Sigmoid colon (tissue), 4 donors: ENCODE measurements at regions not wholly inside any gene's neighbourhood (a gene's known extent, or its start where the extent isn't known, plus 50 kb on each side); places are given as distances from the start of the nearest gene placed in this dataset.
"Not testable (repeated sequence)": the region's sequence is repeated elsewhere in the genome, so short reads cannot be mapped to it uniquely, and the experiment has no call there.

Experiments used
- POLR2A ChIP-seq, 2 donors: fragments of 450-650 bp; IDR thresholded peaks; one replicate each; pipeline ENCODE4 v1.6.1; 2016; ENCODE audit warnings: antibody characterized with exemption in 2 of 2, mild to moderate bottlenecking in 2 of 2, moderate library complexity in 2 of 2
- POLR2AphosphoS5 ChIP-seq, 4 donors: sonication (generic); formaldehyde crosslinking; IDR thresholded peaks; one replicate each; pipeline ENCODE4 v1.6.1; 2017; ENCODE audit warnings: antibody characterized with exemption in 4 of 4
- TF ChIP-seq, protein P1 (sequence below), 4 experiments: fragments of 450-650 bp in 3 of 4; fragments of 200-600 bp in 1 of 4; IDR thresholded peaks; one replicate each; pipeline ENCODE4 v1.5.1; 2016 to 2019; ENCODE audit warnings: antibody characterized with exemption in 4 of 4, mild to moderate bottlenecking in 3 of 4, moderate library complexity in 2 of 4

DNA sequence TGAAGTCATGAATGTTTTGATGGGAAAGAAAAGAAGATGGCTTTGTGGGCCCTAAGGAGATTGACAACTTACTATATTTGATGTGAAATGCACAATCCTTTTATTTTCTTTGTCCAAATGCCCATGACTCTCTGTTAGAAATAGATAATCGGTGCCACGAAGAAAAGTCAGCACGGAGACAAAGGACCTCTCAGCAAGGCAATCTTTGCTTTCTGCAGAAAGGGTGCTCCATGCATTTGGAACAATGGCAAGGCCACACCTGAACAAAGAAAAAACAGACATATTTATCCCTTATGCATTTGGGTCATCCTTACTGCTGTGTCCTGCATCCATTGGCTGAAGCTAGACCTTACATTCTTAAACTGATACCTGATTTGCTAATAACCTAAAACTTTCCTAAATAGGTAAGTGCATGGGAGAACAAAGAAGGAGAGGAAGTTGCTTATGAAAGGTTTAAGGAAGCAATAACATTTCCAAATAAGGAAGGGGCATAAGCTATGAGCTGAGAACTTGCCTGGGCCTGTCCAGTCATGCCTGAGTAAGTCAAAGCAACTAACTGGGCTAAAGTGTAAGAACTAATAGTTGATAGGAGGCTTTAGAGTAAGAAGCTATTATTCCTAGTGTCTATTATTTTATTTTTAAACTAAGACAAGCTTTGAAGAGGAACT lies 158.0 kb upstream of the LMNTD1 start:
- TF ChIP-seq, protein P1, sequence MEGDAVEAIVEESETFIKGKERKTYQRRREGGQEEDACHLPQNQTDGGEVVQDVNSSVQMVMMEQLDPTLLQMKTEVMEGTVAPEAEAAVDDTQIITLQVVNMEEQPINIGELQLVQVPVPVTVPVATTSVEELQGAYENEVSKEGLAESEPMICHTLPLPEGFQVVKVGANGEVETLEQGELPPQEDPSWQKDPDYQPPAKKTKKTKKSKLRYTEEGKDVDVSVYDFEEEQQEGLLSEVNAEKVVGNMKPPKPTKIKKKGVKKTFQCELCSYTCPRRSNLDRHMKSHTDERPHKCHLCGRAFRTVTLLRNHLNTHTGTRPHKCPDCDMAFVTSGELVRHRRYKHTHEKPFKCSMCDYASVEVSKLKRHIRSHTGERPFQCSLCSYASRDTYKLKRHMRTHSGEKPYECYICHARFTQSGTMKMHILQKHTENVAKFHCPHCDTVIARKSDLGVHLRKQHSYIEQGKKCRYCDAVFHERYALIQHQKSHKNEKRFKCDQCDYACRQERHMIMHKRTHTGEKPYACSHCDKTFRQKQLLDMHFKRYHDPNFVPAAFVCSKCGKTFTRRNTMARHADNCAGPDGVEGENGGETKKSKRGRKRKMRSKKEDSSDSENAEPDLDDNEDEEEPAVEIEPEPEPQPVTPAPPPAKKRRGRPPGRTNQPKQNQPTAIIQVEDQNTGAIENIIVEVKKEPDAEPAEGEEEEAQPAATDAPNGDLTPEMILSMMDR (IDR thresholded peaks at IDR 0.05), result not testable (repeated sequence)
- not testable (repeated sequence) for TF ChIP-seq POLR2AphosphoS5, POLR2A (IDR thresholded peaks at IDR 0.05)
